K562 (cell line): ENCODE measurements at regions not wholly inside any gene's neighbourhood (a gene's known extent, or its start where the extent isn't known, plus 50 kb on each side); places are given as distances from the start of the nearest gene placed in this dataset.

Source experiments
- ATAC-seq: fragments of 200-7000 bp; cut with Tn5 transposase; 3 replicates; pipeline ENCODE4 v1.9.1; 2020; ENCODE audit warnings: moderate library complexity
- BruUV-seq: library from RNA; stranded (reverse); fragments of 400-500 nt; replicated peaks from 2 replicates; lab custom pipeline; 2021; lab: Mats Ljungman, UMichigan
- CTCF ChIA-PET: fragments of 300-600 bp; formaldehyde crosslinking; extraction: SDS; loops from one replicate; lab custom pipeline; 2021; ENCODE audit warnings: low intra/inter-chr PET ratio; lab: Yijun Ruan, JAX
- POLR2A ChIA-PET: fragments of 300-600, 350-650 bp; sonication (Branson Sonifier 250); formaldehyde crosslinking; extraction: SDS; loops from one replicate; lab custom pipeline; 2021; ENCODE audit warnings: antibody characterized with exemption, inconsistent platforms; lab: Yijun Ruan, JAX
- DNase-seq, 4 experiments: peaks; one replicate each; pipeline versions ENCODE4 v3.0.0 to v3.0.0-alpha.2; 2011 to 2018; ENCODE audit warnings: low spot score in 3 of 4, mixed read lengths in 3 of 4; ENCODE audit errors: extremely low read depth in 1 of 4
- FAIRE-seq: peaks from 2 replicates; lab custom pipeline; 2011; peaks lifted over from hg19 to GRCh38; lab: Jason Lieb, UNC
- H2AFZ ChIP-seq: 2 replicates; pipeline ENCODE4 v1.6.0; 2011; ENCODE audit warnings: low read depth, low read length, control low read depth, inconsistent platforms
- H3K27ac ChIP-seq: fragments of 200-600 bp; 3 replicates; pipeline ENCODE4 v1.8.0; 2011; ENCODE audit warnings: low read depth, mild to moderate bottlenecking, control low read depth, inconsistent platforms, low read length, moderate library complexity, mixed read lengths; ENCODE audit errors: extremely low read depth
- H3K27me3 ChIP-seq, 2 experiments: fragments of 300-600 bp in 1 of 2; 2 replicates in 1 of 2; 3 replicates in 1 of 2; pipeline versions ENCODE4 v1.6.0 to v1.8.0; 2011; ENCODE audit warnings: inconsistent platforms in 2 of 2, low read length in 2 of 2, mild to moderate bottlenecking in 1 of 2, mixed read lengths in 1 of 2, moderate library complexity in 1 of 2; ENCODE audit not compliant: control insufficient read depth in 2 of 2, insufficient read depth in 2 of 2
- H3K36me3 ChIP-seq: fragments of 300-600 bp; 3 replicates; pipeline ENCODE4 v1.8.0; 2011; ENCODE audit warnings: mild to moderate bottlenecking, low read length, inconsistent platforms; ENCODE audit not compliant: control insufficient read depth, insufficient read depth
- H3K4me1 ChIP-seq, 2 experiments: fragments of 200-600 bp in 1 of 2; replicated peaks in 1 of 2; 2 replicates in 1 of 2; 3 replicates in 1 of 2; pipeline versions ENCODE4 v1.5.1 to v1.8.0; 2011; ENCODE audit warnings: inconsistent platforms in 2 of 2, low read length in 2 of 2, mild to moderate bottlenecking in 1 of 2, mixed read lengths in 1 of 2, moderate library complexity in 1 of 2; ENCODE audit not compliant: control insufficient read depth in 2 of 2, insufficient read depth in 2 of 2
- H3K4me2 ChIP-seq: 2 replicates; pipeline ENCODE4 v1.6.1; 2011; ENCODE audit warnings: low read length, control low read depth, inconsistent platforms, mixed read lengths; ENCODE audit not compliant: insufficient read depth
- H3K4me3 ChIP-seq: fragments of 200-600 bp; sonication (generic), shearing (Covaris generic); 2 replicates; pipeline ENCODE4 v1.5.1; 2016; ENCODE audit warnings: control low read depth, inconsistent platforms
- H3K79me2 ChIP-seq: fragments of 200-600 bp; 3 replicates; pipeline ENCODE4 v1.8.0; 2011; ENCODE audit warnings: low read length, inconsistent platforms; ENCODE audit not compliant: control insufficient read depth, insufficient read depth
- H3K9ac ChIP-seq, 2 experiments: 2 replicates each; pipeline versions ENCODE4 v1.6.0 to v1.6.1; 2011; ENCODE audit warnings: low read depth in 2 of 2, low read length in 2 of 2, control low read depth in 1 of 2, inconsistent platforms in 1 of 2, mild to moderate bottlenecking in 1 of 2, mixed read lengths in 1 of 2; ENCODE audit not compliant: insufficient read depth in 1 of 2
- H3K9me1 ChIP-seq: one replicate; pipeline ENCODE4 v1.6.0; 2011; ENCODE audit warnings: inconsistent platforms, mild to moderate bottlenecking, low read length, moderate library complexity; ENCODE audit not compliant: control insufficient read depth, insufficient read depth
- H3K9me3 ChIP-seq: replicated peaks from 2 replicates; pipeline ENCODE4 v1.5.1; 2011; ENCODE audit warnings: low read depth, low read length, inconsistent platforms; ENCODE audit not compliant: control insufficient read depth, insufficient read depth
- H4K20me1 ChIP-seq: replicated peaks from 2 replicates; pipeline ENCODE4 v1.6.1; 2011; ENCODE audit warnings: low read length, inconsistent platforms, mixed read lengths; ENCODE audit not compliant: control insufficient read depth, insufficient read depth
- CREB1 ChIP-seq, 2 experiments: sonication (generic) in 1 of 2; formaldehyde crosslinking in 1 of 2; IDR thresholded peaks; 2 replicates each; pipeline versions ENCODE4 v1.6.1 to v1.8.0; 2012 to 2022; ENCODE audit warnings: inconsistent platforms in 1 of 2, mild to moderate bottlenecking in 1 of 2, missing genetic modification reagents in 1 of 2, moderate library complexity in 1 of 2
- HDAC3 ChIP-seq: fragments of 450-650 bp; IDR thresholded peaks from 2 replicates; pipeline ENCODE4 v1.6.1; 2018; ENCODE audit warnings: borderline replicate concordance, mild to moderate bottlenecking, moderate library complexity; ENCODE audit not compliant: partially characterized antibody
- HMG20A ChIP-seq: fragments of 450-650 bp; formaldehyde crosslinking; conservative IDR thresholded peaks from 2 replicates; pipeline ENCODE4 v1.4.0; 2020; ENCODE audit warnings: mild to moderate bottlenecking, mixed read lengths
- MIER1 ChIP-seq: fragments of 450-650 bp; IDR thresholded peaks from 2 replicates; pipeline ENCODE4 v1.6.1; 2016; ENCODE audit warnings: antibody characterized with exemption, mild to moderate bottlenecking, low read depth
- THAP12 ChIP-seq: fragments of 250-450 bp; sonication (Bioruptor Pico); IDR thresholded peaks from 2 replicates; pipeline ENCODE4 v1.9.0; 2021; ENCODE audit warnings: mild to moderate bottlenecking, inconsistent platforms
- USF2 ChIP-seq: sonication (generic); formaldehyde crosslinking; IDR thresholded peaks from 2 replicates; pipeline ENCODE4 v1.5.0; 2020; ENCODE audit warnings: missing genetic modification reagents
- ZEB2 ChIP-seq: fragments of 450-650 bp; IDR thresholded peaks from 2 replicates; pipeline ENCODE4 v1.6.1; 2016
- ZKSCAN1 ChIP-seq: fragments of 150-350 bp; IDR thresholded peaks from 2 replicates; pipeline ENCODE4 v1.6.1; 2016; ENCODE audit warnings: low read depth, low read length
- ZNF583 ChIP-seq: fragments of 250-450 bp; sonication (Bioruptor Pico); IDR thresholded peaks from 2 replicates; pipeline ENCODE4 v1.4.0; 2020
- WGBS: fragments of 100-300 bp; shearing (Covaris generic); methylation state at CpG from one replicate; pipeline ENCODE4 v1.1.6; 2016; ENCODE audit warnings: low coverage, mixed read lengths; ENCODE audit not compliant: insufficient coverage; ENCODE audit errors: missing lambda C conversion rate; 5-methylcytosine and 5-hydroxymethylcytosine counted together
- in situ Hi-C: fragments of 300-500 bp; cut with MboI; formaldehyde crosslinking; loops from 4 replicates; pipeline ENCODE4 v1.15.0; 2018; ENCODE audit warnings: inconsistent platforms, mixed read lengths
- intact Hi-C: fragments of 100-400 bp; cut with micrococcal nuclease; formaldehyde crosslinking; loops from 2 replicates; pipeline ENCODE4 v1.14.2; 2022
- TF ChIP-seq, protein P1 (sequence below): fragments of 450-650 bp; IDR thresholded peaks from 2 replicates; pipeline ENCODE4 v1.6.1; 2017; ENCODE audit warnings: antibody characterized with exemption
- TF ChIP-seq, protein P2 (sequence below): fragments of 250-450 bp; sonication (Bioruptor Pico); IDR thresholded peaks from 2 replicates; pipeline ENCODE4 v1.4.0; 2020; ENCODE audit warnings: mild to moderate bottlenecking

DNA sequence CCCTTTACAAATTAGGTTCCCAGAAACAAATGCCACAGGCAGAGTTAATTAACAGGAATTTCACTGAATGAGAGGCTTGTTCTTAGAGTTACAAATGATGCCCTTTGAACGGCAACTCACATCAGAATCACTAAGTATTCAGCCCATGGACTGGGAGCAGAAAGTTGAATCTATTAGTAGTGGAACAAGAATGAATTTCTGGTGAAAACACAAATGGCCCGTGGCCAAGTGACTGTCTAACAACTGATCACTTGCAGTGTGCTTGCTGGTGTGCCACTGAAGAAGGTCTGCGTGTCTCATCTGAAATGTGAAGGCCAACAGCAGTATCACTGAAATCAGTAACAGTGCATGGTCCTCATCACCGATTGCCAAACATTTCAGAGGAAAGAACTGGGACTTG is 893.4 kb upstream of the TMEM132C start:
- no TSS peak for BruUV-seq
- Histone ChIP-seq H3K36me3 (no peaks in the 10 kb centered on the region), H3K9ac (no peak overlapping the region), H3K4me2 (no peak overlapping the region), H3K27me3 (peaks cover 0 to 5% of the 10 kb centered on the region in 2 experiments; a peak in 2 of 5 replicates), H3K4me3 (no peak overlapping the region), H2AFZ (no peak overlapping the region), H3K27ac (no peak overlapping the region), H3K9me1 (no peaks in the 10 kb centered on the region), H4K20me1 (no peaks in the 10 kb centered on the region), H3K9me3 (no peaks in the 10 kb centered on the region), H3K4me1 (no peaks in the 10 kb centered on the region), H3K79me2 (no peaks in the 10 kb centered on the region)
- ChIA-PET POLR2A (no interaction called here), CTCF (no interaction called here)
- DNase-seq: no peak
- intact Hi-C loops (no loop called here), in situ Hi-C loops (no loop called here)
- WGBS: 0% methylated on average over 4 of the region's 4 CpGs
- no peak for FAIRE-seq
- no peak for ATAC-seq
- TF ChIP-seq MIER1 (no peak), HMG20A (no peak), HDAC3 (no peak), ZNF583 (no peak), CREB1 (IDR thresholded peaks at IDR 0.05) (no peak), CREB1 (CRISPR knock-in tag; IDR thresholded peaks at IDR 0.05) (no peak), ZKSCAN1 (no peak), ZEB2 (no peak), THAP12 (no peak), USF2 (CRISPR knock-in tag) (no peak)
- TF ChIP-seq, protein P1, sequence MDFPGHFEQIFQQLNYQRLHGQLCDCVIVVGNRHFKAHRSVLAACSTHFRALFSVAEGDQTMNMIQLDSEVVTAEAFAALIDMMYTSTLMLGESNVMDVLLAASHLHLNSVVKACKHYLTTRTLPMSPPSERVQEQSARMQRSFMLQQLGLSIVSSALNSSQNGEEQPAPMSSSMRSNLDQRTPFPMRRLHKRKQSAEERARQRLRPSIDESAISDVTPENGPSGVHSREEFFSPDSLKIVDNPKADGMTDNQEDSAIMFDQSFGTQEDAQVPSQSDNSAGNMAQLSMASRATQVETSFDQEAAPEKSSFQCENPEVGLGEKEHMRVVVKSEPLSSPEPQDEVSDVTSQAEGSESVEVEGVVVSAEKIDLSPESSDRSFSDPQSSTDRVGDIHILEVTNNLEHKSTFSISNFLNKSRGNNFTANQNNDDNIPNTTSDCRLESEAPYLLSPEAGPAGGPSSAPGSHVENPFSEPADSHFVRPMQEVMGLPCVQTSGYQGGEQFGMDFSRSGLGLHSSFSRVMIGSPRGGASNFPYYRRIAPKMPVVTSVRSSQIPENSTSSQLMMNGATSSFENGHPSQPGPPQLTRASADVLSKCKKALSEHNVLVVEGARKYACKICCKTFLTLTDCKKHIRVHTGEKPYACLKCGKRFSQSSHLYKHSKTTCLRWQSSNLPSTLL: no peak
- TF ChIP-seq, protein P2, sequence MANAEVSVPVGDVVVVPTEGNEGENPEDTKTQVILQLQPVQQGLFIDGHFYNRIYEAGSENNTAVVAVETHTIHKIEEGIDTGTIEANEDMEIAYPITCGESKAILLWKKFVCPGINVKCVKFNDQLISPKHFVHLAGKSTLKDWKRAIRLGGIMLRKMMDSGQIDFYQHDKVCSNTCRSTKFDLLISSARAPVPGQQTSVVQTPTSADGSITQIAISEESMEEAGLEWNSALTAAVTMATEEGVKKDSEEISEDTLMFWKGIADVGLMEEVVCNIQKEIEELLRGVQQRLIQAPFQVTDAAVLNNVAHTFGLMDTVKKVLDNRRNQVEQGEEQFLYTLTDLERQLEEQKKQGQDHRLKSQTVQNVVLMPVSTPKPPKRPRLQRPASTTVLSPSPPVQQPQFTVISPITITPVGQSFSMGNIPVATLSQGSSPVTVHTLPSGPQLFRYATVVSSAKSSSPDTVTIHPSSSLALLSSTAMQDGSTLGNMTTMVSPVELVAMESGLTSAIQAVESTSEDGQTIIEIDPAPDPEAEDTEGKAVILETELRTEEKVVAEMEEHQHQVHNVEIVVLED: no peak
